GM18511 (cell line): ENCODE measurements at regions not wholly inside any gene's neighbourhood (a gene's known extent, or its start where the extent isn't known, plus 50 kb on each side); places are given as distances from the start of the nearest gene placed in this dataset.
"Not testable (repeated sequence)": the region's sequence is repeated elsewhere in the genome, so short reads cannot be mapped to it uniquely, and the experiment has no call there.

Source experiments
- ATAC-seq: cut with Tn5 transposase; IDR thresholded peaks from one replicate; pipeline ENCODE4 v1.9.1; 2021; ENCODE audit warnings: mild to moderate bottlenecking, moderate library complexity; ENCODE audit not compliant: unreplicated experiment

DNA sequence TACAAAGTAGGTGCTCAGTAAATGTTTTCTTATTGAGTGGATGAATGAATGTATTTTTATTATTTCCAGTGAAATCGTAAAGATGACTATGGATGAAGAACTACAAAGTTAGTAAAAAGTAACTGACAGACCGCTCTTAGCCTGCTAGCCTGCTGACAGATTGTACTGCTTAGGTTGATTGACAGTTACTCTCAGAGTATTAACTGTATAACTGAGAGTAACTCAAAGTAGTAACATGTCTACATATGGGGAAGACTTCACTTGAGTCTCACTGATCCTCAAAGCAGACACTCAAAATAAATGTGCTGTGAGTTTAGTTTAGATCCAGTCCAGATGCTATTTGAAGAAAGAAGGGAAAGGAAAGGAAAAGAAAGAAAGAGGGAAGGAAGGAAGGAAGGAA is 272.3 kb upstream of the AMIGO2 start:
- ATAC-seq, result no peak

- ATAC-seq, result no peak
Observed at GRCh38 chr12:47351526-47351925, 271.8 kb upstream of the AMIGO2 start.

- ATAC-seq, result no peak
Observed at GRCh38 chr12:47350062-47350408, 270.3 kb upstream of the AMIGO2 start.

GRCh38 chr12:47349137-47350061 is 269.6 kb upstream of the AMIGO2 start:
- no peak for ATAC-seq

GRCh38 chr12:47348206-47348605 is 268.4 kb upstream of the AMIGO2 start:
- no peak for ATAC-seq

GRCh38 chr12:47346251-47347019 is 266.7 kb upstream of the AMIGO2 start:
- no peak for ATAC-seq

DNA sequence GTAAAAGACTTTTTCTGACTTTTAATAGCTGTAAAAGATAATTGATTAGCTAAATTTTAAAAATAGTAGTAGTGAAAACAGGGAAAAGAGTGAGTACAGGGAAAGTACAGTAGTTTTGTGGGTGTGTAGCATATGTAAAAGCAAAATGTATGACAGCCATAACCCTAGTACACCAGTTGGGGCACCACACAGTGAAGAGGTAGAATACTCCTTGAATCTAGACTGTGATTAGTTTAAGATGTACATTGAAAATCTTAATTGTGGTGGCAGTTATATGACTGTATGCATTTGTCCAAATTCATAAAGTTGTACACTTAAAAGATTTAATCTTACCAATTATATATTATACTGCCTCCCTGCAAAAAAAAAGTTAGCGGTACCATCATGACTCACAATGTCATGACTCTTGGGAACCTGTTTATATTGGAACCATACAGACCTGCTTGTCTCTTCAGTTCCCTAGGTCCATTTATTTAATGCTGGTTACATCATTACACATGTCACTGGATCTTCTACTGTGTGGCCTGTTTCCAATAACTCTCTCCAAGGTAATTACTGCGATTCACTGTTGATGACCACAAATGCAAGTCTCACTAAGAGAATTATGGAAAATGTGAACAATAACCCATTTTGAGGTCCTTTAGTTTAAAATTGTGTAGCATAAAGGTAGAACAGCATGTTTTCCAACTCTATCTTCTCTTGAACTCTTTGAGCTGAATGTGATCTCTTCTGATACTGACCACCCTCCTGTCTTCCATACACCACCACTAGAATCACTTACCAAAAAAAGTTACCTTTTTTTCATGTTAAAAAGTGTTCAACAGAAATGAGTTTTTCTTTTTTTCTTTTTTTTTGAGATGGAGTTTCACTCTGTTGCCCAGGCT is 264.2 kb upstream of the AMIGO2 start:
- ATAC-seq, result no peak

DNA sequence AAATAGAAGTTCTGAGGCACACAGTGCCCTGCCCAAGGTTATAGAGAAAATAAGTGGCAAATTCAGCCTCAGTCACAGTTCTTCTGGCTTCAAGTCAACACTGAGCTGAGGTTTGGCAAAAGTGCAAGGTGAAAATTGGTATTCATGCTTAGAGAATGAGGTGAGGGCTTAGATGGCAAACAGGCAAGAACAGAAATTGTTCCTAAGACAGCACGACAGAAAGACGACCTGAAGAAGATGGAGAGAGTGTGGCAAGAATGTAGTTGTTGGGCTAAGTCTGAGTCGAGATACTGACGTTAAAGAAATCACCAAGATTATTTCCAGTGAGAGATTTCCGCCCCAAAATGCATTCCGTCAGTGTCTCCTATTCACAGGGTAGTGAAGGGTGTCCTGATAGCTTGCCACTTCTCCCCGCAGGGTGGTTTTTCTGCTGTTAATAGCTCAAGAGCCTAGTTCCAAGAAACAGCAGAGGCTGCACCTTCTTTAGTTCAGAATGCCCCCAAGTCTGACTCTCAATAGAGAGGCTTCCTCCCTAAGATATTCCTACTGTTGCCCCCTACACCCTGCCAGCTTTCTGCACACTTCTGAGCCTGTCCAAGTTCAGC is 260.8 kb upstream of the AMIGO2 start:
- ATAC-seq, result no peak

GRCh38 chr12:47337581-47337980 is 257.8 kb upstream of the AMIGO2 start:
- no peak for ATAC-seq

GRCh38 chr12:47333271-47333858 is 253.6 kb upstream of the AMIGO2 start:
- ATAC-seq, result not testable (repeated sequence)

- no peak for ATAC-seq
Observed at GRCh38 chr12:47328831-47329545, 249.2 kb upstream of the AMIGO2 start.

DNA sequence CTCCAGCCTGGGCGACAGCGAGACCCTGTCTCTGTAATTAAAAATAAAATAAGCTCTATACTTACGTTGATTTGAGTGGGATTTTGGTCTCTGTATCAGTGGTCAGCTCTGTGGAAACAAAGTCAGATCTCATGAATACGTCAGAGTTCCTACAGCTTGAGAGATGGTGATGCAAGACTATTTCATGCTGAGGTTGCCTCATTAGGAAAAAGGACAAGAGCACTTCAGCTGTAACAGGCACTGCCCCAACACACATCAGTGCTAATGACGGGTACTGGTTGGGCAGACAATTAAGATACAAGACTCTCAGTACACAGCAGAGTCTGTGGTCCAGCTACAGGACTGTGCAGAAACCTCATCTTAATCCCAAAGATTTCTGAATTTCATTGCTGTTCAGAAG is 246.4 kb upstream of the AMIGO2 start:
- no peak for ATAC-seq

DNA sequence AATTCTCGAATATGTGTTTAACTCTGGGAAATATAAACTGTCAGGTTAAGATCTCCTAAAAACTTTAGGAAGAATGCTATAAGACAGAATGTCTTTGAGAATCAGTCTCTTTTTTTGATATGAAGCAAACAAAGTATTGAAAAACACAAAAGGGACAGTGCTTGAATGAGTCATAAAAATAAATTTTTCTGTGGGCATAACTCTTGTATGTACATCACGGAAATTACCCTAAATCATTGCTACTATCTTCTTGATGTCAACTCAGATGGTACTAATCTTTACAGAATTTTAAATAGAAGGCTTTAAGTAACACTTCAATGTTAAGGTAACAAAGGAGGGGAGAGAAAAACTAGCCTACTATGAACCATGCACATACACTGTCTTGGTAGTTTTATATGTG is 244.0 kb upstream of the AMIGO2 start:
- no peak for ATAC-seq

GRCh38 chr12:47321436-47321835 is 241.7 kb upstream of the AMIGO2 start:
- ATAC-seq, result no peak

GRCh38 chr12:47319746-47320145 is 240.0 kb upstream of the AMIGO2 start:
- no peak for ATAC-seq

DNA sequence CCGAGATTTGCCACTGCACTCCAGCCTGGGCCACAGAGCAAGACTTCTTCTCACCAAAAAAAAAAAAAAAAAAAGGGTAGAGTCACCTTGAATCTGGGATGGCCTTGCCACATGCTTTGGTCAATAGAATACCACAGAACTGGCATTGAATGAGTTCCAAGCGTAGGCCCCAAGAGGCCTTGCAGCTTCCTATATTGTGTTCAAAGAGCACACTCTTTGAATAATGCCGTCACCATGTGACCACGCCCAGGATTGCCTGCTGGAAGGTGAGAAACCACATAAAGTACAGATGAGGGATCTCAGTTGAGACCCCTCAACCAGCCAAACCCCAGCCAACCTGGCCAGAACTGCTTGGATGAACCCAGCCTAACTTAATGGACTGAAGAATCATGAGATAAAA is 239.2 kb upstream of the AMIGO2 start:
- ATAC-seq, result no peak

DNA sequence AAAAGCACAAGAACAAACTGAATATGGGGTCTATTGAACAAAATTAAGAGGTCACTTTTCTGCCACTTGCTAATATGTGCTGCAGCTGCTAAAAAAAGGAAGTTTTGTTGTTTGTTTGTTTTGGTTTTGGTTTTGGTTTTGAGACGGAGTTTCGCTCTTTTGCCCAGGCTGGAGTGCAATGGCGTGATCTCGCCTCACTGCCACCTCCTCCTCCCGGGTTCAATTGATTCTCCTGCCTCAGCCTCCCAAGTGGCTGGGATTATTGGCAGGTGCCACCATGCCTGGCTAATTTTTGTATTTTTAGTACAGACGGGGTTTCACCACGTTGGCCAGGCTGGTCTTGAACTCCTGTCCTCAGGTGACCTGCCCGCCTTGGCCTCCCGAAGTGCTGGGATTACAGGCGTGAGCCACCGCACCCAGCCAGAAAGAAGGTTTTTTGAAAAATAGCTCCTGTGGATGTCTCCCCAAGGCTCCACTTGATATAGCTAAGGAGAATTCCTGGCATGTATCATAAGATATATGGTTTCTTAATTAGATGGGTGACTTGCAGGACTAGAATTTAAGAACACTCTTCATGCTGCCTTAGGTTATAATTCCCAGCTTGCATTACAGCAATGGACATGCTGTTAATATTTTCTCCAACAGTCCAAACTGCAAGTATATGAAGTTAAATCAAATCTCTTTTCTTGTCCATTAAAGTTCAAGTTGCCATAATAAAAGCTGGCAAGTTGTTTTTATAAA is 237.6 kb upstream of the AMIGO2 start:
- ATAC-seq, result peak; percentile 55

DNA sequence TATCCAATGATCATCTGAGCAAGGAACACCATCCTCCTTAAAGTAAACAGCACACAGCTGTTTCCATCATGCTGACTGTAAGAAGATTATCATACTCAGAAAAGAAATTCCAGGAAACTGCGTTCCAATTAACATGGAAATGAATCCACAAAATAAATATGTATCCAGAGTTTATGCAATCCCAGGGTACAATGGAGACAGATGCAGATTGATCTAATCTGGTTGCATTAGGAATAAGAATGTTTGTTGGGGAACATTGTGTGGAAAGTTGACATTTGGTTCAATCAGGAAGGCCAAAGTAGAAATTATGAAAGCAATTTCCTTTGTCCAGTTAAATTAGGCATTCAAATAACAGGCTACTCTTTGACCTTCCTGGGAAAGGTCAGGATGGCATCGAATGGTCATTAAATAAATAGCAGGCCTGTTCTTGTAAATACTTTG is 236.9 kb upstream of the AMIGO2 start:
- no peak for ATAC-seq

DNA sequence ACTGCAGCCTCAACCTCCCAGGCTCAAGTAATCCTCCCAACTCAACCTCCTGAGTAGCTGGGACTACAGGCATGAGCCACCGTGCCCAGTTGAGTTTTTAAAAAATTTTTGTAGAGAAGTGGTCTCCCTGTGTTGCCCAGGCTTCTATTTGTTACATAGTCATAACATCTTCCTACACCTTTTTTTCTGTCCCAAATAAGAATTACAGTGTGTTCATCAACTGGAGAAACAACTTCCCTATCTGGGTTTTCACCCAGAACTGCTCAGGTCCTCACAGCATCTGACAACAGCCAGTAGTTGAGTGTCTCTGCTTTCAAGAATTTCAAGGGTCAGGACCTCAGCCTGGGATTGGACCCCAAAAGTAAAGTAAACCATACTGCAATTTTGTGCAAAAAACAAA is 235.2 kb upstream of the AMIGO2 start:
- no peak for ATAC-seq
